Stimulated activated CD8-positive, alpha-beta memory T cell treated with anti-CD3 and anti-CD28 coated beads, Interleukin-2, amount 100 ng/mL, for 1 hour (primary cell): ENCODE measurements at regions not wholly inside any gene's neighbourhood (a gene's known extent, or its start where the extent isn't known, plus 50 kb on each side); places are given as distances from the start of the nearest gene placed in this dataset.
A peak's percentile ranks its signal among the peaks of the same experiment; 100 is the strongest.
"Not testable (repeated sequence)": the region's sequence is repeated elsewhere in the genome, so short reads cannot be mapped to it uniquely, and the experiment has no call there.

Experiments used
- DNase-seq, 2 donors: peaks; one replicate each; pipeline ENCODE4 v3.0.0-alpha.2; 2020; ENCODE audit warnings: low read depth in 2 of 2

DNA sequence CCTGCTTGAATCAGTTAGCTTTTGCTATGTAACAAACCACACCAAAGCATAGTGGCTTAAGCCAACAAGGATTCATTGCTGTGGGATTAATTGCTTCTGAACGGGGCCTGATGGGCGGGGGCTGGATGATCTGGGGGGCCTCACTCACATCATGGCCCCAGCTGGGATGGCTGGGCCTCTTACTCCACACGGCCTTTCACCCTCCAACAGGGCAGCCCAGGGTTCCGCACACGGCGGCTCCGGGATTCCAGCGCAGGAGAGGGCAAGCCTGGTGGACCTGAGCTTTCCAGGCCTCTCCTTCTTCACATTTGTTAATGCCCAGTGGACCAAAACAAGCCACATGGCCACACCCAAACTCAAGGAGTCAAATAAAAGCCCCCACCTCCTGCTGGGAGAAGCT, 86.3 kb upstream of the PHLPP1 start:
- no peak for DNase-seq

DNA sequence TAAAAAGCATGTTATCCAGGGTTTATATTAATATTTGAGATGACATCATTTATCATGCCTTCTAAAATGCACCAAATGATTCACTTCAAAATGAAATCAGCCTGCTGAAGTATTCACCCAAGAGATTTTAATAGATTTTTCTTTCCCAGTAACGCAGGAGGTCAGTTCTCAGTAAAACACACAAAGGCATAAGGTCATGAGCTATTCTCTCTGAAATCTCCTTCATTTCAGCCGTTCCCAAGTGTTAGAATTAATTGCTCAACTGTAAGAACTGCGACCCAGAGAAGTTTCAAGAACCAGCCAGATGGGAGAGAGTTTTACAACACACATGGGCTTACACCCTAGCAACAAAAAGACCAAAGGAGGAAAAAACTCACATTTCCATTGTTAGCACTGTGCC, 84.2 kb upstream of the PHLPP1 start:
- DNase-seq = no peak

DNA sequence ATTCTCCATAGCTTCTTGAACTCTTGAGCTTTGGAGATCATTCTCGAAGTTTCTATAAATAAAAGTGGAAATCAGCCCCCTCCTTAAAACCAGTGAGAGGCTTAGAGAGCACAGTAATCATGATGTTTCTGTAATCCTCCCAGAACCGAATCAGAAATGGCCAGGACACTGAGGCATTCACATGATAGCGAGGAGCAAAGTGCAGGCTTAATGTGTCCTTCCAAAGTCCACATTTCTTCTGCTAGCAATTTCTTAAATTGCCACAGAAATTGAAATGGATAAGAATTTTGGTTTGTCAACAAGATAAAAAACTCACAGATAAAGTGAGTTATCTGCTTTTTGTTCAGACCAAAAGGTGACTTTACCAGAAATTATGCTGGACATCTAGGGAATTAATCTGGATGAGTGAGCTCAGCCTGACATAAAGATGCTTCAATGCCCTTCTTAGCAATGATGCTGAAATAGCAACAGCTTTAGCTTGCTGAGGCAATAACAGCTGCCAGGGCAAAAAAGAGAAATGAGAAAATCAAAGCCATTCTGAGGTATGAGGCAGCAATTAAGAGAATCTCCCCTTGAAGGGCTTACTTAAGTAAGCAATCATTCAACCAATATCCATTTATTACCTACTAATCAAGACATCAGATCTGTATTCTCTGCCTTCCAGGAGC, 82.4 kb upstream of the PHLPP1 start:
- no peak for DNase-seq

DNA sequence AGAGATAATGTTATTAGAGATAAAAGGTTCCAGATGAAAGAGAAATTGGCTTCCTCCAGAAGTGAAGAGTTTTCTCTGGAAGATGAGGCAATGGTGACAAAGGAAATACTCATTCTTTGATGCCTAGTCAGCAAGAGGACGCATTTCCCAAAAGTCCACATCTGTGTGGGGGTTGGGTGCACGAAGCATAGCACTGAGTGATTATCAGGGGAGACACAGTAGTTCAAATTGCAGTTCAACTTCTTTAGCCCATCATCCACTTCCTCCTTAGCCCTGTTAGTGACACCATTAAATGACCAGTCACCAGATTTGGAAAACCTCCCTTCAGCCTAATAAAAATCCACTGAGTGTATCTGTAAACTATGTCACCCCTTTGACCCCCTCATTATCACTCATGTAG, 80.9 kb upstream of the PHLPP1 start:
- no peak for DNase-seq

DNA sequence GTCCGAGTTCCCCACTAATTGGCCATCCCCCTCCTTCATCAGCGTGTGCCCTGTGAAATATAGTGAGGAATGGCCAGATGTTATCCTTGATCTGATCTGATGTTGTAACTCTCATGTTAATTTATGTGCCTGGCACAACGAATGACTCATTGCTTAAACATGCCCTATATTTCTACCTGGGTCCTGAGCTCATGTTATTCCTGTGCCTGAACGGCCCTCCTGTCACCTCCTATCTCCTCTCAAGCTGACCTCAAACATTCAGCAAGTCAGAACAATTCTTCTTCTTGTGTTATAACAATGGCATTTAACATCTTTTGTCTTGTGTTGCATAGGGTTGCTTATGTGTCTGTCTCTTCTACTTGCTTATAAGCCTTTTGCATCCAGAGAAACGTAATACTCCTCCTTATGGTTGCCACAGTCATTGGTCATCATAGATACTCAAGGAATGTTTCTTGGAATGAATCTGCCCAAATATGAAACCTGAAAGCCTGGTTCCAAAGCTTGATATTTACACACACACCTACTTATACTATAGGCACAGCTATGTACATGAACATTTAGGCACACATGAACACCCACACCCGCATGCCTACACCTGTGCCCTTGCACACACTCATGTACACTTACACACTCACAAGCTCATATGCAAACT, 80.2 kb upstream of the PHLPP1 start:
- no peak for DNase-seq

DNA sequence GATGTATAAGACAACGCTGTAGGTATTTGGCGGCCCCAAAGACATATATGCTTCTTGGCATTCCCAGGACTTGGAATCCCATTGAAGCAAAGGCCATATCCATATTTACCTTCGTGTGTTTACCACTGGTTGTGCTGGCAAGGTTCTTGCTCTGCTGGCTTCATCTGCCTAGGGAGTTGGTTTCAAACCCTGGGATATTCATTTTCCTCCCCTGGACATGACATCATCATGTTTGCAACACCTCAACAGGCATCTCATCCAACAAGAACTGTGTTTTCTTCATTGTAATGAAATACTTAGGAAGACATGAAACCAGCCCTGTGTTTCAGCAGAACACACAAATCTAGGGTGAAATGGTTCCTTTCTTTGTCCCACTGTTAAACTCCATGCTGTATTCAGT, 77.9 kb upstream of the PHLPP1 start:
- no peak for DNase-seq

DNA sequence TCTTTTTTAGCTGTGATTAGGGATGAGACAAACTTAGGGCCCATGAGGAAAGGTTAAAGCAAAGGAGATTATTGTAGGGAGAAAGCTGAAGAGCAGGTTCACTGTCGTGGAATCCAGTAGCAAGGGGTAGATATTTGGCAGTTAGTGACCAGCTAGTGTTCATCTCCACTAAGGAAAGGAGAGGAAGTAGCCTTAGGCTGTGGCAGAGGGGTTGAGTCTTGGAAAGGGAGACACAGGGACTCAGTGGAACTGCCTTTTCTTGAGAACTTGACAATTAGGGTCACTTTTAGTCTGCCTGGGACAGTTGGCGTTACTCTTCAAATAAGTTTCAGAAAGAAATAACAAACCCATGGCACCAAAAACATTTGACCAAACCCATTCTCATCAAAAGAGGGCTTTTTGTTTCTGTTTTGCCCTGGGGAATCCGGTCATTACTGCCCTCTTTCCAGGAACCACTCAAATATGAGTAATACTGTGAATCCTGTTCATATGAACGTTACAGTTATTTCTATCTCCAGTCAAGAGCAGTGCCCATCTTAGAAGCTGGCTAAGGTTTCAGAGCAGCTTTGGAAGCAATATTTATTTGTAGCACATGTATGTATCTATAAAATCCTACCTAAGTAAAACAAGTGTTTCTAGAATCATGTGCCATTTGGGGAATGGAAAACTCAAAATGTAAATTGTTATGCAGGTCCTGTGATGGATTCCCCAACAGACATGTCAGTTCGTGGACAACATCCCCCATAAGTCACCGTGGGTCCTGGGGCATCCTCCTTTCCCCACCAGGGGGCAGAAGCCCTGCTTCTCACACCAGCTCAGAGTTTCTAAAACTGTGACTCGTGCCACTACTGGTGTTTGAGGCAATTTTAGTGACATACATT, 77.3 kb upstream of the PHLPP1 start:
- peak in 1 of 2 donors; percentile 26 for DNase-seq

DNA sequence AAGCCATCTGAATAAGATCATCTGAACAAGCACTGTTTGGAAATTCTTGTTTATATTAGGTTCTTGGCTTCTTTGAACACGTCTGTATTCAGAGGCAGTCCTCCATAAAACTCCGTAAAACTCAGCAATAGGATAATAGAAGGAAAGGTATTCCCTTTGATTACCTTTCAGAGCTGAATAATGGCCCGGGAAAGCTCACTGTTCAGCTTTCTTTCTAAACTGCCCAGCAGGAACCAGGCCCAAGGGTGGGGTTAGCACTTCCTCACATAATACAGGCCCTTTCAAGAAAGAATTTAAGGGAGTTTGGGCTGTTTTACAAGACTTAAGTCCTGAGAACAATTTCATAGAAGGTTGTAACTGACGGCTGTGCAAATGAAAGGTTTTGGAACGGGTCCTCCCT, 72.2 kb upstream of the PHLPP1 start:
- DNase-seq = no peak

DNA sequence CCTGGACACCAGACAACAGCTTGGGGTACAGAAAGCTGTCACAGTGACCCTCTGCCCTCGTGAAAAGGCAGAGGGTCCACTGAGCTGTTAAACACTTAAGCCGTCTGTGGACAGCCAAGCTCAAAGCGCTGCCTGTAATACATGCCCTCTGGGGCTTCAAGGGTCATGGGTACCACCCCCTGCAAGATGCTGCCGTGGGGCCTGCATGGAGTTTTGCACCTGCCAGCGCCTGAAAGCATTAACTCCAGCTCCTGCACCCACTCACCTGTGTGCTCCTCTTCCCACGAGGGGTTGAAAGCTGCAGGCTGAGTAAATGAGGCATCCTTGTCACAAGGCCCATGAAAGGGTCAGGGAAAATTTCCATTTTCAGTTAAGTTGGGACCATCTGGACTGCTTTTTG, 70.6 kb upstream of the PHLPP1 start:
- DNase-seq = no peak

DNA sequence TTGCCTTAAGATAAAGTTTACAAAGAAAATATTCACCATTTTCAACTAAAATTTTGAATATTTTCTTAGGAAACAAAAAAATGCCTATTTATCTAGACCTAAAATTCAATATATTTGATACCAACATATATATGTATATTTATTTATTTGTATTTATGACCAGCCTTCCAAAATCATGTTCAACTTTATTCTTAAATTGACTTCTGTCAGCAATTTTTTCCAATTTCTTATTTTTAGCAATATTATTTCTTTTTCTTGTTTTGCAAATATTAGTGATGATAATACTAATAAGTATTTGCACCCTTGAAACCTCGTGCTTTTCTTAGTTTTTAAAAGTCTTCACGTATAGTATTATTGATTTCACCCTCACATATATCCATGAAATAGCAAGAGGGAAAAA, 68.2 kb upstream of the PHLPP1 start:
- DNase-seq = no peak

DNA sequence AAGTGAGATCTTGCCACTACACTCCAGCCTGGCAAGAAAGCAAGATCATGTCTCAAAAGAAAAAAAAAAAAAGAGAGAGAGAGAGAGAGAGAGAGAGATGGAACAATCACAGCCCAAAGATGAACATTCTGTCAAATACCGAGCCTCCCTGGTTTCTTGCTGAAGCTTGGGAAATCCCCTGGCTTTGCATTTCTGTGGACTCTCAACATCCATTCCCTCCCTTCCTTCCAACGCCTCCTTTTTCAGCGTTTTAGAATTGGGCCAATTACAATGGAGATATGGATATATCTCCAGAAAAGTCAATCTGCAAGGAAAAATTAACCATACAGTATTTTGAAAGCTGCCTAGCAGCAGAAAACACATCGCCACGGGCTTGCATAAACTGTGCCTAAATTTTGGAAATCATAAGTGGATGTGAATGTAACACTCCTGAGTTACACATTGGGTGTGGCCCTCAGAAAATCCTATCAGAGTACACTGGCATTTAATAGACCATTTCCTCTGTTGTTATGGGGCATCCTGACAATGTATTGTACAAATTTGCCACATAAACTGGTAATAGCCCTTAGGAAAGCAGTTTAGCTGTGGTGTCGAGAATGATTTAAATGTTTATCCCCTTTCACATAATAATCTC, 67.2 kb upstream of the PHLPP1 start:
- DNase-seq = no peak

DNA sequence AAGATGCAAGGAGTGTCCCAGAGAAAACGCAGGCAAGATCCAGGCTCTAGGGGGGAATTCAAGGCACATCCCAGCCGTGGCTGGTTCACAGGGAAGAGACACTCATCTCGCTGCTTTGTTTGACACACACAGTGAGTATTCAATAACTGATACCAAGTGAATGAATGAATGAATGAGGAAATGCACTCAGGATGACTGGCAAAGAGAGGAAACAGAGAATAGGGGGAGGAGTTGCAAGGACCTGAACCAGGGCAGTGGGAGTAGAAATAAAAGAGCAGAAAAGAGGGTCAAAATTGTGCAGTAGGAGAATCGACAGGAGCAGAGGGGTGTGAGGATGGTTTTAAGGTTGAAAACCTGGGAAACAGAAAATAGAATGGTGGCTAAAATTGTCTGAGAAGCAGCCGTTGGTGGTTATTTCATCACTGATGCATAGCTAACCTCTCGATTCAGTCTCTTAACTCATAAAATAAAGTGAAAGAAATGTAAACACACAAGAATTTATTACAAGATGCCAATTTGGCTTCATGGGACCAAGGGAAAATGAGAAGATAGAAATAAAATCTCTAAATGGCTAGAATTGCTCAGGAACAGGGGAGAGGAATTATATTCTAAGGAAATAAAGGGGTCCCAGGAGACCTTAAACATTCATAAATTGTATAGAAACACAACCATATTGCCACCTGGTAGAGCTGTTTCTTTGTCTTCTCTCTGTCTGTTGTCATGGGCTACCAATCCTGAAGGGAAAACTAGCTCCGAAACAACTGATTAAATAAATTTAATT, 63.9 kb upstream of the PHLPP1 start:
- DNase-seq = no peak

DNA sequence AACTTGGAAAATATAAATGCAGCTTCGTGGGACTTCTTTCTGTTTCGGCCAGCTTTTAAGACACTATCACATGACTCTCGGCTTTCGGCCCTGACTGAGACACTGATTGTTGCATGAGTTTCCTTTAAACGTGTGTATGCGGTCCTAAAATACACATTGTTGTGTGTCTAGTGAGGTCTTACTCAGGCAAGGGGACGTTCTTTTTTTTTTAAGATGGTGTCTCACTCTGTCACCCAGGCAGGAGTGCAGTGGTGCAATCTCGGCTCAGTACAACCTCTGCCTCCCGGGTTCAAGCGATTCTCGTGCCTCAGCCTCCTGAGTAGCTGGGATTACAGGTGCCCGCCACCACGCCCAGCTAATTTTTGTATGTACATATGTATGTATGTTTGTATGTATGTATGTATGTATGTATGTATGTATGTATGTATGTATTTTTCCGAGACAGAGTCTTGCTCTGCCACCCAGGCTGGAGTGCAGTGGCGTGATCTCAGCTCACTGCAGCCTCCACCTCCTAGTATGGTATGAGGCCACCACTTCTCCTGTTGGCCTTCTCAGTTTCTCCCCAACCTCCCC, 63.2 kb upstream of the PHLPP1 start:
- DNase-seq = not testable (repeated sequence)

DNA sequence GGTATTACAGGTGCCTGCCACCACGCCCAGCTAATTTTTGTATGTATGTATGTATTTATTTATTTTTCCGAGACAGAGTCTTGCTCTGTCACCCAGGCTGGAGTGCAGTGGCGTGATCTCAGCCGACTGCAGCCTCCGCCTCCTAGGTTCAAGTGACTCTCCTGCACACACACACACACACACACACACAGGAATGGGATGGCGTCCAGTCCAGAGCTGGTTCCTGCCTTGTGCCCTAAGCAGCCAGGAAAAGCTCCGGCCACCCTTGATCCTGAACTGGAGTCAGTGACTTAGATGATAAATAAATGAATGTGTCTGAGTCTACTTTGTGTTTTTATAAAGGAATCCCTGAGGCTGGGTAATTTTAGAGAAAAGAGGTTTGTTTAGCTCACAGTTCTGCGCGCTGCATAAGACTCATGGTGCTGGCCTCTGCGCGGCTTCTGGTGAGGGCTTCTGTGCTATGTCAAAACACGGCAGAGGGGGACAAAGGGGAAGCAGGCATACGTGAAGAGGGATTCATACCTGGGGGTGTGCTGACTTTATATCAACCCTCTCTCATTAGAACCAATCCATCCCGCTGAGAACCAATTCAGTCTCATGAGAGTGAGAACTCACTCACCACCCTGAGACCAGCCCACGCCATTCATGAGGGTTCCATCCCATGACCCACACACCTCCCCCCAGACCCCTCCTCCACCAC, 59.7 kb upstream of the PHLPP1 start:
- no peak for DNase-seq

DNA sequence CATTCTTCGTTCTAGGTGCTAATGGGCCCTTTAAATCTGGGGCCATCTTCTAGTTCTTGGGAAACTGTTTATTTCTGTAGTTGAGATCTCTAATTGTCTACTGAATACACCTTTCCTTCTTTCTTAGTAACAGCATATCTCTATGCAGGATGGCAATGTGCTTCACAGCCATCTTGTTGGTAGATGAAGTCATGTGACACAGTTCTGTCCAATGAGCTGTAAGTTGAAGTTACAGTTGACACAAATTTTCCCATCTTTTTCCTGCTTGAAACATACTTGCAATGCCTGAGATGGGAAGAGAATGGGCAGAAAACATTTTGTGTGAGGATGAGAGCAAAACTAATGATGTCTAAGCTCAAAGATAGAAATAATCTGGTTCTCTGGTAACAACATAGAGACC, 57.3 kb upstream of the PHLPP1 start:
- no peak for DNase-seq

DNA sequence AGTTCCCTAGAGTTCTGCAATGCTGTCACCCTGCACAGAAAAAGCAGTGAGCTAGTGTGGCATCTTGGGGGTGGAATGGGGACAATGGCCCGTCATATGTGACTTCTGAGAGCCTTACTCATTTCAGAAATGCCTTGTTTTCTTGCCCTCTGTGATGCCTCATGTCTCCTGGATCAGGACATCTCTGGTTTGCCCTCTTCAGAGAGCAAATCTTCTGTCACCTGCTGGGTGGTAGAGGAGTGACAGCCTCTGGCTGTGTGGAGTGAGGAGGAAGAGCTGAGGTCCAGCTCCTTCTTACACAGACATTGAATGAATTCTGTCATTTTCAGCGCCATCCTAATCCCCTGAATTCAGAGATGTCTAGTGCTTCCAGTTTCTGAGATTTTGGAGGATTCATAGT, 55.6 kb upstream of the PHLPP1 start:
- DNase-seq = no peak

DNA sequence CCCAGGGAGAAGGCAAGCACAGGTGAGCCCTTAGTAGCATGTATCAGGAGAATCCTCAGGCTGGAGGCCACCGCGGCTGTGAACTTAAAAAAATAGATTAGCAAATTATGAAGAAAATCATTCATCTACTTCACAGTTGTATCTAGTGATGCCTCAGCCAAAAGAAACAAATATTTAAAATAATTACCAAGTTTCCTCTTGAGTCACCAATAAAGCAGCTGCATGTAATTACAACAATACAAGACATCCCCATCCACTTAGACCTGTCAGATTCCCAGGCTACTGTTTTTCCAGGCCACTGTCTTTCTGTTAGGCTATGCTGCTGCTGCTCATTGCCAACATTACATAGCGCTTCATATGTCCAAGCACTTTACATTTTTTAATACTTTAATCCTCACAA, 54.6 kb upstream of the PHLPP1 start:
- DNase-seq = no peak

DNA sequence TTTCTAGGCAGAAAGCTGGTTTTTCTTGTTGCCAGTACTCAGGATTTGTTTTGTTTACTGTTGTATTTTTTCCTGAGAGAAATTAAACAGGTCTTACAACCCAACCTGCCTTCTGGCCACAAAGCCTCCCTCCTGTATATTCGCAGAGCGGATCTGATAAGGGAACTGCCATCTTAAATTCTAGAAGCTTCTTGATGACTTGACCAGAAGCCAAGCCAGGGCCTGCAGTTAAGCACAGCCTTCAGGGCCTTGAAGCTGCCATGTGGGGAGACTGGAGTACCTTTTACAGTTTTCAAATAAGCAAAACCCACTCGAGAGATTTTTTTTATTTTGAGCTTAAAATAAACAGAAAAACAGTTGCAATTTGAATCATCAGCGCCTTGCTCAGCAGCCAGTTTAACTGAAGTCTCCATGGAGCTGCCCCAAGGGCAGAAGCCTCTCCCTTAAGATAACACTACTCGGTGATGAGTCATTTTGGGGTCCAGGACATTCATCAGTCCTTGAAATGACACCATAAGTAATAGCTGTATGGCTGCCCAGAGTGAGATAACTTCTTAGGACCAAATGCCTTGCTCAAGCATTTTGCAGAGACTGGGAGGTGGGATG, 51.5 kb upstream of the PHLPP1 start:
- no peak for DNase-seq

DNA sequence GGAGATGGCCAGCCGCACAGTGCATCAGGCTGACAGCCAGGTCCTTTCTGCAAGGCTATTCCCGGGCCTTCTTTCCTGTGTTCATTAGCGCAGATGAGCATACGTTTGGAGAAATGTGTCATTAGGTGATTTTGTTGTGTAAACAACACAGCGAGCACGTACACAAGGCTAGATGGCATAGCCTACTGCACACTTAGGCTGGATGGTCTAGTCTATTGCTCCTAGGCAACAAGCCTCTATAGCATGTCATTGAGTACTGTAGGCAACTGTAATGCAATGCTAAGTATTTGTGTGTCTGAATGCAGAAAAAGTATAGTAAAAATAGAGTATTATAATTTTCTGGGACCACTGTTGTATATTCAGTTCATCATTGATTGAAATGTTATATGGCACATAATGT, 50.9 kb upstream of the PHLPP1 start:
- no peak for DNase-seq

DNA sequence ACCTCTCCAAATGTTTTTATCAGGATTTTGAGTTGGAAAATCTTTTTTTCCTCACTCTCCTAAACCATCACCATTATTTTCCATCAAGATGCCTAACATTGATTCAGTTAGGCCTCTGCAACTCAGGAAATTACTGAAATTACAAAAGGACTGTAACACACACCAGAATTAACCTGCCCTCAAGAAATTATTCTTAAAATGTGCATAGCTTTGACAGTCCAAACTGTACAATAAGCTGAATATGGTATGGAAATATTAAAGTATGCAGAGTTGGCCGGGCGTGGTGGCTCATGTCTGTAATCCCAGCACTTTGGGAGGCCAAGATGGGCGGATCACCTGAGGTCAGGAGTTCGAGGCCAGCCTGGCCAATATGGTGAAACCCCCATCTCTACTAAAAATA, 50.2 kb upstream of the PHLPP1 start:
- no peak for DNase-seq
